ENCODE measurements at regions not wholly inside any gene's neighbourhood (a gene's known extent, or its start where the extent isn't known, plus 50 kb on each side); places are given as distances from the start of the nearest gene placed in this dataset.

DNA sequence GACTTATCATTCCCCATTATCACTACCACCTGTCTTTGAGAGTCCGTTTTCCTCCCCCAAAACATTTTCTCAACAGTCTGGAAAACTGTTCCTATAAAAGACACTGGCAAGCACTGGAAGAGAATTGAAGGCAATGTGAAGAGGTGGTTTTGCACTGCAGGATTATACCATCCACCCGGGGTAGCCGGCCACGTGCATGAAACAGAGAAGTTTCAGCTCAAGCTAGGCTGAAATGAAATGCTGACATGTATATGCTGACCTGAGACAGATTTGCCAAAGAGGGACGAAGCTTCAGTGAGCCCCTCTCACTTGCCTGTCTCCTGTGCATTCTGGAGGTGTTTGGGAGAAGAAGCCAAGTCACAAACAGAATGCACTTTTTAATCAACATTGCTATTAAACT, 567.0 kb downstream of the EBF1 start:
- Mint-ChIP-seq H3K4me1 (ENCODE audit: low read depth) (peaks cover 21% of the 10 kb centered on the region), H3K9me3 (ENCODE audit: low read depth) (no peaks in the 10 kb centered on the region), H3K27ac (no peak overlapping the region), H3K36me3 (ENCODE audit: insufficient read depth) (no peaks in the 10 kb centered on the region), H3K4me3 (ENCODE audit: low read depth) (no peak overlapping the region), H3K27me3 (peaks cover 27% of the 10 kb centered on the region)
- no peak for DNase-seq (ENCODE audit: low spot score, unreplicated experiment)
- TF ChIP-seq, protein P1, sequence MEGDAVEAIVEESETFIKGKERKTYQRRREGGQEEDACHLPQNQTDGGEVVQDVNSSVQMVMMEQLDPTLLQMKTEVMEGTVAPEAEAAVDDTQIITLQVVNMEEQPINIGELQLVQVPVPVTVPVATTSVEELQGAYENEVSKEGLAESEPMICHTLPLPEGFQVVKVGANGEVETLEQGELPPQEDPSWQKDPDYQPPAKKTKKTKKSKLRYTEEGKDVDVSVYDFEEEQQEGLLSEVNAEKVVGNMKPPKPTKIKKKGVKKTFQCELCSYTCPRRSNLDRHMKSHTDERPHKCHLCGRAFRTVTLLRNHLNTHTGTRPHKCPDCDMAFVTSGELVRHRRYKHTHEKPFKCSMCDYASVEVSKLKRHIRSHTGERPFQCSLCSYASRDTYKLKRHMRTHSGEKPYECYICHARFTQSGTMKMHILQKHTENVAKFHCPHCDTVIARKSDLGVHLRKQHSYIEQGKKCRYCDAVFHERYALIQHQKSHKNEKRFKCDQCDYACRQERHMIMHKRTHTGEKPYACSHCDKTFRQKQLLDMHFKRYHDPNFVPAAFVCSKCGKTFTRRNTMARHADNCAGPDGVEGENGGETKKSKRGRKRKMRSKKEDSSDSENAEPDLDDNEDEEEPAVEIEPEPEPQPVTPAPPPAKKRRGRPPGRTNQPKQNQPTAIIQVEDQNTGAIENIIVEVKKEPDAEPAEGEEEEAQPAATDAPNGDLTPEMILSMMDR (IDR thresholded peaks at IDR 0.05; ENCODE audit: unreplicated experiment): no peak

DNA sequence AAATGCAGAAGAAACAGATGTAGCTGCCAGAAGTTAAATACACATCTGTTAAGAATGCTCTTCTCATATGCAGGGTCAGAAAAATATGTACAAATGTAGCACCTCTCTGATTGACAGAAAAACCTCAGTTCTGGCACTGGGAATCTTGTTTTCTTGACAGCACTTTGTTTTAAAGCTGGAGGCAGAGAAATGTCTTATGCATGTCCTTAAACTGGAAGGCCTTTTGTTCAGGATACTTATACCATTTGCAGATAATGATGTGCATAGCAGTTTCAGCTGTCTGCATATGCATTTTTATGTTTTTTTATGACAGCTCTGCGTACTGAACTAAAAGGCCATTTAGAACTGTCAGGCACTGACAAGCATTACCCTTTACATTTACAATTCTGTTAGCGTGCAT, 567.9 kb downstream of the EBF1 start:
- TF ChIP-seq, protein P1 (IDR thresholded peaks at IDR 0.05; ENCODE audit: unreplicated experiment): no peak
- H3K27ac Mint-ChIP-seq: no peak overlapping the region
- H3K4me3 Mint-ChIP-seq (ENCODE audit: low read depth): no peak overlapping the region
- H3K36me3 Mint-ChIP-seq (ENCODE audit: insufficient read depth): no peaks in the 10 kb centered on the region
- H3K9me3 Mint-ChIP-seq (ENCODE audit: low read depth): no peaks in the 10 kb centered on the region
- peaks cover 27% of the 10 kb centered on the region for H3K27me3 Mint-ChIP-seq
- DNase-seq (ENCODE audit: low spot score, unreplicated experiment): no peak
- peaks cover 21% of the 10 kb centered on the region for H3K4me1 Mint-ChIP-seq (ENCODE audit: low read depth)

DNA sequence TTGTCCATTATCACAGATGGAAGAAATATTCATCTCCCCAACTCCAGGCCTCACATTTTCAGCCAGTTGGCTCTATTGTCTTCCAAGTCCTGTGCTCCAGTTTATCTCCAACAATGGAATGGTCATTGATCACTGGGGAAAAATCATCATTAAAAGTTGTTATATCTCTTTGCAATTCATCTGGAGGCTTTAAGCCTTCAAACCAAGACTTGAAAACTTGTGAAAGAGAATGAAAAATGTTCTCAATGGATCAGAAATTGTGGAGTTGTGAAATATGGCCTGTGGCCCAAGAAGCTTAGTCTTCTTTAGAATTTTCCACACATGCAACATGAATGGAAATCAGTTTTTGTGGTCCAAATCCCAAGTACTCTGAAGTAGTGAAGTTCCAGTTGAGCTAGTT, 569.6 kb downstream of the EBF1 start:
- no peak overlapping the region for H3K4me3 Mint-ChIP-seq (ENCODE audit: low read depth)
- TF ChIP-seq, protein P1 (IDR thresholded peaks at IDR 0.05; ENCODE audit: unreplicated experiment): no peak
- H3K4me1 Mint-ChIP-seq (ENCODE audit: low read depth): peaks cover 8% of the 10 kb centered on the region
- H3K27ac Mint-ChIP-seq: no peak overlapping the region
- no peaks in the 10 kb centered on the region for H3K9me3 Mint-ChIP-seq (ENCODE audit: low read depth)
- H3K27me3 Mint-ChIP-seq: peaks cover 27% of the 10 kb centered on the region
- DNase-seq (ENCODE audit: low spot score, unreplicated experiment): no peak
- H3K36me3 Mint-ChIP-seq (ENCODE audit: insufficient read depth): no peaks in the 10 kb centered on the region

DNA sequence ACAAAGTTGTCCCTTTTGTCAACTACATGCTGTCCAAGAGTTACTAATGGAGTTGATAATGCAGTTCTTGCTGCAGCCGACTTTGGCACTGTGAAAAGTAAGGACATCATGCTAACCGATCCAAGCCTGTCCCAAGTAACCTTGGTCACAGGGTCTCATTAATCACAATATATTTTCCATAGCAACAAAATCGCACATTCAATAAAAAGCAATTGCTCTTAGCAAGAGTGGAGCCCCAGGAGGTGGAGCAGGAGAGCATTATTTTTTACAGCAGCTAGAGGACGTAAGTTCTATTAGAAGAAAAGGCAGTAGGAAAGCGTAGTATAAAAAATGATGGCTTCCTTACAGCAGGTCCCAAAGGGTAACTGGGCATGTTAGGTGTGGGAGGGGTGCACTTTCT, 570.3 kb downstream of the EBF1 start:
- H3K27ac Mint-ChIP-seq: no peak overlapping the region
- no peaks in the 10 kb centered on the region for H3K9me3 Mint-ChIP-seq (ENCODE audit: low read depth)
- DNase-seq (ENCODE audit: low spot score, unreplicated experiment): no peak
- H3K4me1 Mint-ChIP-seq (ENCODE audit: low read depth): peaks cover 8% of the 10 kb centered on the region
- TF ChIP-seq, protein P1 (IDR thresholded peaks at IDR 0.05; ENCODE audit: unreplicated experiment): no peak
- H3K36me3 Mint-ChIP-seq (ENCODE audit: insufficient read depth): no peaks in the 10 kb centered on the region
- H3K27me3 Mint-ChIP-seq: peaks cover 26% of the 10 kb centered on the region
- no peak overlapping the region for H3K4me3 Mint-ChIP-seq (ENCODE audit: low read depth)

DNA sequence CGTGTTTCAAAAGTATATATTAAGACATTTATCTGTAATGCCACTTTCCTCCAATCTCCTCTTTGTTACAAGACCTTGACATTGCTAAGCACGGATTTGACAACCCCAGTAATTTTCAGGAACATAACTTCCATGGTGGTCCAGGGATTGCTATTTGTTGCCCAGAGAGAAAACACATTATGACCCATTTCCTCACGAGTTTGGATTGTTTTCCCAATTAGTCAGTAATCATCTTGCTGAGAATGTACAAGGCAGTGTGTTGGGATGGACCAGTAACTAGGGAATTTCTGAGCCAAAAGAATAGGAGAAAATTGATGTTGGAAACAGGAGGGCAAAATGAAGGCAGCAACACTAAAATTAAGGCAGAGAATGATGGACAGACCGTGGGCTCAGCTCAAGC, 574.1 kb downstream of the EBF1 start:
- no peak overlapping the region for H3K27ac Mint-ChIP-seq
- no peak for DNase-seq (ENCODE audit: low spot score, unreplicated experiment)
- H3K4me3 Mint-ChIP-seq (ENCODE audit: low read depth): no peak overlapping the region
- H3K36me3 Mint-ChIP-seq (ENCODE audit: insufficient read depth): no peaks in the 10 kb centered on the region
- H3K4me1 Mint-ChIP-seq (ENCODE audit: low read depth): peaks cover 3% of the 10 kb centered on the region
- TF ChIP-seq, protein P1 (IDR thresholded peaks at IDR 0.05; ENCODE audit: unreplicated experiment): no peak
- no peaks in the 10 kb centered on the region for H3K9me3 Mint-ChIP-seq (ENCODE audit: low read depth)
- H3K27me3 Mint-ChIP-seq: no peaks in the 10 kb centered on the region
